ENCODE measurements at regions not wholly inside any gene's neighbourhood (a gene's known extent, or its start where the extent isn't known, plus 50 kb on each side); places are given as distances from the start of the nearest gene placed in this dataset.
A peak's percentile ranks its signal among the peaks of the same experiment; 100 is the strongest.

DNA sequence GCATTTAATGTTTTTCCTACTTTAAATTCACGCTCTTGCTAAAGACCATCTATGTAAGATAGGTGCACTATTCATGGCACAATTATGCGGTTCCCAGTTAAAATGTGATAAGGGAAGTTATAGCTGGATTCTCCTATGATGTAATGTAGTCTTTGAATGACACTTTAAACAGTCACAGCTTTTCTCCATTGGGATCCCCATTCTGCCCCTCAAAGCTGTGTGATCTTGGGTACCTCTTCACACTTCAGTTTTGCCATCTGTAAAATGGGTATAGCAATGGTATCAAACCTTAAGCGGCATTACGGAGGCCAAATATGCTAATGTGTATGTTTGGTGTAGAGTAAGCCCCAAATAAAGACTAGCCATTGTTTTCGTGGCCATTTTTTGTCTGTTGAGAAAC is 64.7 kb upstream of the ZNF217 start:
- Histone ChIP-seq H3K9me3 (ENCODE audit: control insufficient read depth, insufficient read depth, low read length) (no peaks in the 10 kb centered on the region), H3K27ac (ENCODE audit: insufficient read depth, low read length) (no peak overlapping the region), H3K4me3 (ENCODE audit: insufficient read depth, low read depth, low read length) (no peak overlapping the region), H2AFZ (replicated peaks; ENCODE audit: low read length, poor library complexity) (no peak overlapping the region), H3K4me2 (ENCODE audit: low read depth, low read length) (no peak overlapping the region), H2BK120ac (ENCODE audit: low read depth, low read length) (no peak overlapping the region), H2BK20ac (ENCODE audit: low read depth, low read length) (no peak overlapping the region), H3K23ac (ENCODE audit: low read depth, low read length) (no peak overlapping the region), H4K8ac (ENCODE audit: low read depth in 2 of 2, low read length in 2 of 2) (no peak overlapping the region), H3K9me1 (ENCODE audit: insufficient read depth, low read length) (peaks cover 3% of the 10 kb centered on the region; the same call in 1 of the 2 replicates), H4K91ac (ENCODE audit: insufficient read depth, low read depth, low read length) (no peak overlapping the region; the same call in 1 of the 2 replicates), H2AK5ac (ENCODE audit: low read depth, low read length) (0 out of 2 replicates have a peak overlapping the region, but pooled peaks have one; percentile 37), H3K14ac (replicated peaks; ENCODE audit: low read depth, low read length) (no peak overlapping the region; the same call in 1 of the 2 replicates), H3K18ac (ENCODE audit: low read depth, low read length) (no peak overlapping the region), H4K20me1 (ENCODE audit: insufficient read depth, low read length) (no peaks in the 10 kb centered on the region), H3K9ac (ENCODE audit: low read depth, low read length) (no peak overlapping the region), H3K27me3 (ENCODE audit: control insufficient read depth, insufficient read depth, low read length) (no peaks in the 10 kb centered on the region), H2AK9ac (replicated peaks; ENCODE audit: low read depth, low read length, poor library complexity) (no peak overlapping the region), H3K79me1 (ENCODE audit: low read depth in 1 of 2, low read length in 2 of 2) (no peaks in the 10 kb centered on the region), H4K5ac (ENCODE audit: low read depth, low read length) (no peak overlapping the region), H2BK5ac (ENCODE audit: low read depth, low read length, poor library complexity, severe bottlenecking) (no peak overlapping the region), H3K4me1 (ENCODE audit: control insufficient read depth, insufficient read depth, low read length) (peaks cover 24% of the 10 kb centered on the region), H2BK15ac (ENCODE audit: low read depth, low read length) (0 out of 3 replicates have a peak overlapping the region, but pooled peaks have one; percentile 14), H3K56ac (ENCODE audit: extremely low read depth, insufficient read depth, low read length) (no peak overlapping the region), H3K36me3 (ENCODE audit: control insufficient read depth, insufficient read depth, low read length) (no peaks in the 10 kb centered on the region), H3K4ac (ENCODE audit: low read depth, low read length) (0 out of 2 replicates have a peak overlapping the region, but pooled peaks have one; percentile 30)
- ChIA-PET POLR2A (ENCODE audit: unreplicated experiment) (interaction anchor here (0.6 kb wide), 1 partner anchor 57 kb away, joined by 4 read pairs; no protein-coding TSS in a partner anchor), CTCF (no interaction called here)
- no CpG with 5 or more reads among the region's 5 CpGs for WGBS, 2 experiments (ENCODE audit: extremely low coverage in 2 of 2, insufficient read length in 1 of 2)
- intact Hi-C loops (cut with micrococcal nuclease) = loop anchor here (5.0 kb wide), 2 partner anchors 61 to 259 kb away; no protein-coding TSS in a partner anchor
- in situ Hi-C loops (cut with MboI; ENCODE audit: low sequenced_read_pairs) = no loop called here
- TF ChIP-seq MAZ (IDR thresholded peaks at IDR 0.05; ENCODE audit: borderline replicate concordance, low read depth, low read length) (no peak), CEBPB (IDR thresholded peaks at IDR 0.05; ENCODE audit: low read depth, low read length) (no peak), RCOR1 (IDR thresholded peaks at IDR 0.05; ENCODE audit: insufficient replicate concordance, low read length) (no peak)
- no TSS peak for BruUV-seq (replicated peaks)
- ATAC-seq (ENCODE audit: low read depth) (no peak), DNase-seq (no peak)
- dilution Hi-C loops (cut with HindIII; ENCODE audit: low sequenced_read_pairs, unreplicated experiment) = no loop called here

All from IMR-90 (cell line).